Activated CD4-positive, alpha-beta T cell treated with anti-CD3 and anti-CD28 coated beads, Interleukin-10, Interleukin-2, amounts not matched to agents 100 ng/mL and 50 ng/mL, durations not matched to agents 16 hours and 8 hours (primary cell): ENCODE measurements at regions not wholly inside any gene's neighbourhood (a gene's known extent, or its start where the extent isn't known, plus 50 kb on each side); places are given as distances from the start of the nearest gene placed in this dataset.

Source experiments
- DNase-seq: peaks from one replicate; pipeline ENCODE4 v3.0.0-alpha.2; 2020

GRCh38 chr2:71832388-71832787, 315.3 kb downstream of the CYP26B1 start:
- no peak for DNase-seq

DNA sequence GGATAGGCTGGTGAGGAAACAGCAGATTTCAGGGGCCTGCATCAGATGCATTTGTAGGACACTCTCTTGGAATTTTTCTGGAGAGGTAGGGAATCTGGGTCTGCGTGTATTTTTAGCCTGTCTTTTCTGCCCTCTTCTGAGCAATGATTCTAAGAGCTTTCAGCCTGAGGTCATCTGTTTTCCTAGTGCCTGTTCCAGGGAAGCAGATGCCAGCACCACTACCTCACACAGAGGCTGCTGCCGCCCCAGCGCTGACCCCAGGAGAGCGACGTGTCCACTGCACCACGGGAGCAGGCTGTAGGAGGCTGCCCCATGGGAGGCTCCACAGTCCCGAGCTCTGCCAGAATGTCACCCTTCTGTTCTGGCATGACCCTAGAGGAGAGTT, 316.5 kb downstream of the CYP26B1 start:
- no peak for DNase-seq

DNA sequence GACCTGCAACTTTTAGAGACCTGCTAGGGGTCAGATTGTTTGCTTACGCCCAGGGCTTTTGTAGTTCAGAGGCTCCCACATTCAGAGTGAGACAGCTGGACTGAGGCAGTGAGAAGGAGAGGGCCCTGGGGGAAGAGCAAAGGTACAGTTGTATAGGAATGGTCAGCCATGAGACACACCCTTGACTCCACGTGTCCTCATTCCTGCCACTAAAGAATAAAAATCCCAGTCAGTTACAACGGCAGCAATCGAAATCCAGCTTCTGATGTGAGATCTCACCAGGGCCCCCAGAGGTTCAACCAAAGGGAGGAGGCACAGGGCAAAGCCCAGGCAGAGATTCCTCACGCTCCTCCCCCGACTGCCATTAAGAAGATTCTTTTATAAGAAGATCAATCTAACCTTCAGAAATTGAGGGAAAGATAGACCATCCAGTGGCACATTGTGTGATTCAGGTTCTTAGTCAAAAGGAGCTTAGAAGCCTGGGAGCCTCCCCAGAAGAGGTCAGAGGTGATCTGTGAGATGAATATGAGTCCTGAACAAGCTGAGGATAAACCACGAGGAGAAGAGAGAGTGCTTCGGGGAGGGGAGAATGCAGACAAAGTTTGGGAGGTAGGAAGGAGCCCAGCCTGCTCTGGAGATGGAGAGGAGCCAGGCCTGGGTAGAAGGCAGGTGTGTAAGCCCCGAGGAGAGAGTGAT, 317.0 kb downstream of the CYP26B1 start:
- DNase-seq = no peak

DNA sequence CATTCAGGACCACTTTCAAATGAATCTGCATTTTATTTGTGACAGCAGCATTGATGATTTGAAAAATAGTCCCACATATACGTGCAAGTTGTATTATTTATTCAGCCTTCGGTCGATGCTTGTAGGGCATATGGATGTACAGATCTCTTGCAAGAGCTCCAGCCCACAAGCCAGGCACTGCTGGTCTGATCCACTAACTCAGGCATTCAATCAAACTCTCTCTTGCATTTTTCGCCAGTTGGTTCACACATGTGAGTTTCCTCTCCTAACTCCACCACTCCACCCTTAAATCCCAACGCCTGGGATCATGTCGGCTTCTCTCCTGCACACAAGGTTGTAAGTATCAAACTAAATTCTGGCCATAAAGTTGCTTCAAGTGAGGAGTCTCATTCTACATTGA, 318.7 kb downstream of the CYP26B1 start:
- DNase-seq = no peak

GRCh38 chr2:71827973-71828372, 319.7 kb downstream of the CYP26B1 start:
- DNase-seq = no peak

- DNase-seq = no peak
Measured at GRCh38 chr2:71827524-71827901, 320.1 kb downstream of the CYP26B1 start.

GRCh38 chr2:71826826-71827523, 320.7 kb downstream of the CYP26B1 start:
- no peak for DNase-seq

DNA sequence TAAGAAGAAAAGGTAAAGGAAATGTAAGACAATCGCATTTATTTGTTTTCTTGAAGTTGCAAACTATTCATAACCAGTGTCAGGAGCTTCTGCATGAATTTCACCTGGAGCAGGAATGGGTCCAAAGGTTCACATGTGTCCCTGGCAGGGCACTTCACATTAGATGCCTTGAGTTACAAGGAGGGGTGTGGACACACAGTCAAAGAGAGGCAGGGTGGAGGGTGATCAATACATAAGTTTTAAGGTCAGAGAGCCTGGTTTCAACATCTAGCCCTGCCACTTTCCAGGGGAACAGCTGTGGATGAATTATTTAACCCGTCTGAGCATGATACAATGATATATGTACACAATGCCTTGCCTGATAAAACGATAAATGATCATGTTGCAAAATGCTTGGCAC, 321.4 kb downstream of the CYP26B1 start:
- no peak for DNase-seq

- no peak for DNase-seq
Measured at GRCh38 chr2:71824436-71824835, 323.2 kb downstream of the CYP26B1 start.

GRCh38 chr2:71823526-71823925, 324.1 kb downstream of the CYP26B1 start:
- DNase-seq = no peak

GRCh38 chr2:71822463-71822862, 325.2 kb downstream of the CYP26B1 start:
- DNase-seq = no peak

DNA sequence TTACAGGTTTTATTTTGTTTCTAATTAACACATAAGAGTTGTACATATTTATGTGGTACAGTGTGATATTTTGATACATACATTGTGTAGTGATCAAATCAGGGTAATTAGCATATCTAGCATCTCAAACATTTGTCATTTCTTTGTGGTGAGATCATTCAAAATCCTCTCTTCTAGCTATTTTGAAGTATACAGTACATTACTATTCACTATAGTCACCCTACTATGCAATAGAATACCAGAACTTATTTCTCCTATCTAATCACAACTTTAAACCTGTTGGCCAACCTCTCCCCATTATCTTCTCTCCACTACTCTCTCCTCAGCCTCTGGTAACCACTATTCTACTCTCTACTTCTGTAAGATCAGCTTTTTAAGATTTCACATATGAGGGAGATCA, 325.8 kb downstream of the CYP26B1 start:
- no peak for DNase-seq

DNA sequence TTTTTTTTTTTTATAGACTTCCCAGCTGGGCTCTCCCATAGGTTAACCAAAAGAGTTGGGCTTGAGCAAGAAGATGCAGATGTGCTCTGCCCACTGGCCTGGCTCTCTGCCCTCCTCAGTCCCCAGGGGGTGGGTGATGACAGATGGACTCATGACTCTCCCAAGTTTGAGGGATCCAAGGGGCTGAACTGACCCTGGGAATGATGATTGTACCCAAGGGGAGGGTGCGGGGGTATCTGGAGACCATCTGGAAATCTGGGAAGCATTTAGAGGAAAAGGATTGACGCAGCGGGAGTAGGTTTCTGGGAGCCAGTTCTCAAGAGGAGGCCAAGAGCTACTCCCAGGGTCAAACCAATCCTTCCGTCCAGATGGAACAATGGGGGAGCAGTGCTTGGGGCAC, 330.8 kb downstream of the CYP26B1 start:
- DNase-seq = no peak

- no peak for DNase-seq
Measured at GRCh38 chr2:71815701-71816474, 331.8 kb downstream of the CYP26B1 start.

- DNase-seq = no peak
Measured at GRCh38 chr2:71814885-71815284, 332.8 kb downstream of the CYP26B1 start.

GRCh38 chr2:71813807-71814470, 333.7 kb downstream of the CYP26B1 start:
- DNase-seq = no peak

- no peak for DNase-seq
Measured at GRCh38 chr2:71813315-71813714, 334.3 kb downstream of the CYP26B1 start.

GRCh38 chr2:71812736-71813135, 334.9 kb downstream of the CYP26B1 start:
- DNase-seq = no peak

DNA sequence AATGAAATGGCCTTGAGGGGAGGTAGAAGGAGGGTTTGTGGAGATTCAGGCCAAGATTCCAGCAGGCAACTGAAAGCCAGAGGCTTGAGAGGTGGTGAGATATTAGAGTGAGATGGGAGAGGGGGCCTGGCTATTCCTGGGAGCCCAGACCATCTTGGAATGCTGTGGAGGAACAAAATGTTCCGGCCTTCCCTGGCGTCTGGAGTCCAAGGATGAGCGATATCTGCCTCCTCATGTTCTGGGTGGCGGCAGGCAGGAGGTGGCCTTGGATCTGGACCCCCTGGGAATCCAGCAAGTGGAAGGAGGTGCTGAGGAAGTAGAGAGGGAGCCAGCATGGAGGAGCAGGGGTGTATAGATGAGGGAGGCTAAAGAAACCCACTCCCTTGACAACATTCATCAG, 335.9 kb downstream of the CYP26B1 start:
- no peak for DNase-seq

DNA sequence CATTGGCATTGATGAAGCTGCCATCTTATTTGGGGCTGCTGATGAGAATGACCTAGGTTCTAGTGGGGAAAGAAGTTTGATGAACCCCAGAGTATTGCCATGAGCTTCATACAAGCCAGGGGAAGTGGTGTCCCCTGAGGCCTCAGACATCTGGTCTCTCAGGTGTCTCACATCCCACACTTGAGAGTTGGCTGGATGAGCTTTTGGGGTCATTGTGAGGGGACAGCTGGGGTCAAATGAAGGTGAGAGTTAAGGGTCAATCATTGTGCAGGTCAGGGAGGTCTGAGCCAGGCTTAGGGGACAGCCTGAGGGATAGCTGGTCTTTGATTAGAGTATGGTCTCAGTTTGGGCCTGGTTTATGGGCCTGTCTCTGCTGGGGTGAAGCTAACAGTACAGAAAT, 336.5 kb downstream of the CYP26B1 start:
- DNase-seq = no peak

- DNase-seq = no peak
Measured at GRCh38 chr2:71807581-71808451, 339.8 kb downstream of the CYP26B1 start.

GRCh38 chr2:71806432-71806831, 341.2 kb downstream of the CYP26B1 start:
- no peak for DNase-seq
